Adrenal gland (tissue), 9 donors: ENCODE measurements at regions not wholly inside any gene's neighbourhood (a gene's known extent, or its start where the extent isn't known, plus 50 kb on each side); places are given as distances from the start of the nearest gene placed in this dataset.

Source experiments
- DNase-seq, 7 donors: peaks; one replicate each; pipeline ENCODE4 v3.0.0-alpha.2; 2019 to 2020
- H3K27ac ChIP-seq, 5 donors: fragments of 200-600 bp; sonication (generic) in 4 of 5; 1 replicate in 3 of 5; 2 replicates in 2 of 5; pipeline versions ENCODE4 v1.5.1 to v1.8.0; 2016 to 2020; ENCODE audit warnings: mild to moderate bottlenecking in 1 of 5
- H3K27me3 ChIP-seq: fragments of 200-600 bp; 2 replicates; pipeline ENCODE4 v1.8.0; 2021
- H3K36me3 ChIP-seq, 2 donors: fragments of 200-600 bp; replicated peaks in 1 of 2; 1 replicate in 1 of 2; 2 replicates in 1 of 2; pipeline versions ENCODE4 v1.5.1 to v1.8.0; 2018 to 2022
- H3K4me1 ChIP-seq, 2 donors: fragments of 200-600 bp; replicated peaks in 1 of 2; 1 replicate in 1 of 2; 2 replicates in 1 of 2; pipeline versions ENCODE4 v1.5.1 to v1.8.0; 2018 to 2021
- H3K4me3 ChIP-seq, 4 donors: fragments of 200-600 bp; sonication (generic) in 3 of 4; one replicate each; pipeline ENCODE4 v1.5.1; 2016 to 2018
- H3K9me3 ChIP-seq, 3 donors: fragments of 200-600 bp; sonication (generic) in 1 of 3; replicated peaks in 1 of 3; 1 replicate in 2 of 3; 2 replicates in 1 of 3; pipeline versions ENCODE4 v1.5.1 to v1.8.0; 2016 to 2021
- CTCF ChIP-seq, 6 experiments: fragments of 450-650 bp in 4 of 6; fragments of 200-600 bp in 2 of 6; sonication (generic) in 1 of 6; IDR thresholded peaks; 1 replicate in 5 of 6; 2 replicates in 1 of 6; pipeline versions ENCODE4 v1.5.1 to v1.8.0; 2016 to 2021; ENCODE audit warnings: antibody characterized with exemption in 6 of 6, mild to moderate bottlenecking in 2 of 6, moderate library complexity in 1 of 6
- POLR2A ChIP-seq, 2 donors: fragments of 450-650 bp; IDR thresholded peaks; one replicate each; pipeline ENCODE4 v1.6.1; 2017; ENCODE audit warnings: antibody characterized with exemption in 2 of 2, mild to moderate bottlenecking in 2 of 2, moderate library complexity in 1 of 2
- WGBS, 4 donors: extraction: QIAGEN DNeasy Blood & Tissue Kit in 2 of 4; methylation state at CpG; one replicate each; pipeline versions ENCODE4 v1.1.5 to v1.1.7; 2013 to 2017; 5-methylcytosine and 5-hydroxymethylcytosine counted together
- intact Hi-C, 2 donors: fragments of 100-400 bp; cut with DNase I; formaldehyde crosslinking; loops; one replicate each; pipeline versions ENCODE4 v1.14.1 to v1.15.0; 2022 to 2023
- donor health status: healthy with polysubstance abuse.
- donor health status: Bipolar disorder and iron deficiency.
- donor health status: DM: yes; HTN: yes; CAD: no.
- donor health status: DM: no; HTN: no; CAD: no.
- donor health status: DM: no; HTN: no; CAD: no.

- Histone ChIP-seq H3K36me3 (no peaks in the 10 kb centered on the region), H3K4me3 (no peak overlapping the region), H3K27me3 (no peaks in the 10 kb centered on the region), H3K4me1 (peaks cover 9 to 14% of the 10 kb centered on the region in 2 donors), H3K27ac (no peak overlapping the region), H3K9me3 (no peaks in the 10 kb centered on the region)
- intact Hi-C loops = no loop called here
- TF ChIP-seq POLR2A (IDR thresholded peaks at IDR 0.05) (no peak), CTCF (IDR thresholded peaks at IDR 0.05) (no peak)
- WGBS, 4 donors = 86 to 100% (median 87%) methylated on average over 2 of the region's 2 CpGs
- DNase-seq = no peak
Measured at GRCh38 chr10:94108200-94108599, 114.5 kb downstream of the PLCE1 start.

GRCh38 chr10:94111367-94111766 lies 117.6 kb downstream of the PLCE1 start:
- DNase-seq = no peak
- Histone ChIP-seq H3K4me1 (no peaks in the 10 kb centered on the region), H3K9me3 (no peaks in the 10 kb centered on the region), H3K4me3 (no peak overlapping the region), H3K27me3 (no peaks in the 10 kb centered on the region), H3K27ac (no peak overlapping the region), H3K36me3 (no peaks in the 10 kb centered on the region)
- no peak for TF ChIP-seq CTCF (IDR thresholded peaks at IDR 0.05)
- no peak for TF ChIP-seq POLR2A (IDR thresholded peaks at IDR 0.05)
- intact Hi-C loops = no loop called here
- 74 to 87% (median 83%) methylated on average over 2 of the region's 2 CpGs for WGBS, 4 donors

- Histone ChIP-seq H3K4me3 (no peak overlapping the region), H3K9me3 (no peaks in the 10 kb centered on the region), H3K27me3 (no peaks in the 10 kb centered on the region), H3K4me1 (no peaks in the 10 kb centered on the region), H3K36me3 (no peaks in the 10 kb centered on the region), H3K27ac (no peak overlapping the region)
- intact Hi-C loops = no loop called here
- WGBS, 4 donors = 61 to 73% (median 66%) methylated on average over 2 of the region's 2 CpGs
- TF ChIP-seq CTCF (IDR thresholded peaks at IDR 0.05) = no peak
- no peak for TF ChIP-seq POLR2A (IDR thresholded peaks at IDR 0.05)
- DNase-seq = no peak
Measured at GRCh38 chr10:94112321-94112720, 118.6 kb downstream of the PLCE1 start.

GRCh38 chr10:94115725-94116124 lies 122.0 kb downstream of the PLCE1 start:
- Histone ChIP-seq H3K4me1 (no peaks in the 10 kb centered on the region), H3K9me3 (no peaks in the 10 kb centered on the region), H3K36me3 (no peaks in the 10 kb centered on the region), H3K4me3 (no peak overlapping the region), H3K27ac (no peak overlapping the region), H3K27me3 (no peaks in the 10 kb centered on the region)
- intact Hi-C loops = no loop called here
- 77 to 91% (median 83%) methylated on average over 4 of the region's 4 CpGs for WGBS, 4 donors
- no peak for DNase-seq
- no peak for TF ChIP-seq POLR2A (IDR thresholded peaks at IDR 0.05)
- TF ChIP-seq CTCF (IDR thresholded peaks at IDR 0.05) = no peak
